ENCODE measurements at regions not wholly inside any gene's neighbourhood (a gene's known extent, or its start where the extent isn't known, plus 50 kb on each side); places are given as distances from the start of the nearest gene placed in this dataset.

DNA sequence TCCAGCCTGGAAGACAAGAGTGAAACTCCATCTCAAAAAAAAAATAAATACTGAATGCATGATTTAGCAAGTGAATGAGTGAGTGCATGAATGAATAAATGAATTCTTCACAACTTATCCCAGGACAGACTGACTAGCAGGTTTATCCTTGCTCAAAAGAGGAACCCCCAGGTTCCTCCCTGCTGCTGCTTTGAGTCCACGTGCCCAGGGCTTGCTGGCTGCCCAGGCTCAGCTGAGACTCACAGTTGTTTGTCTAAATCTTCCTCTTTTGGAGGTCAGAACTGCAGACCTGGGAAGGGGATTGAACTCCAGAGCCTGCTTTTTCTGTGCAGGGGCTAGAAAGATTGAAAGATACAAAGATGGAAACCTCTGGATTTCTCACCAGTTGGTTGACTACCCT lies 117.4 kb upstream of the TMEM45B start:
- H3K4me3 ChIP-seq (ENCODE audit: control insufficient read depth, low read depth, low read length): no peak overlapping the region
- no peak for DNase-seq (ENCODE audit: low read depth)
- no peak for TF ChIP-seq CTCF (conservative IDR thresholded peaks at IDR 0.05; ENCODE audit: control insufficient read depth, insufficient read depth, low read depth, low read length)

DNA sequence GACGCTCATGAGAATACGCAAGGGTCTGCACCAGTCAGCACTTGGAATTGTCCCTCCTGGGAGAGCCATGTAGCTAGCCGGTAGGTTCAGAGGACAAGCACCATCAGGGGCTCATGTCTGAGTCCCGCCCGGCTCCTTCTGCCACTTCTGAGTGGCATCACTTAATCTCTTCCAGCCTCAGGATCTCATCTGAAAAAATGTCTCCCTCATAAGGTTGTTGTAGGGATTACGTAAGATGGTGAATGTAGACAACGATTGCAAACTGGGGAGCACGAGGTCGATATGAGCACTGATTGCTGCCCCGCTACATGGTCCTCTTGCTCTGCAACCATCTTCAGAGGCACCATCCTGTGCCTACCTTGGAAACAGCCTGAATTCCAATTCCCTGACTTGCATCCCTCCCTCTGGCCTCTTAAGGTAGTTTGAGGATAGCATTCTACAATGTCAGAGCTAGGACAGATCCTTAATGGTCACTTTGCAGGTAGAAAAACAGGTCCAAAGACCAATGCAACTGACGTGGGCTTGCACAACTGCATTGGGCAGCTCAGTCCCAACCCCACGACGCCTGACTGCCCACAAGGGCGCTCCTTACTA lies 115.8 kb upstream of the TMEM45B start:
- DNase-seq (ENCODE audit: low read depth): no peak
- no peak overlapping the region for H3K4me3 ChIP-seq (ENCODE audit: control insufficient read depth, low read depth, low read length)
- no peak for TF ChIP-seq CTCF (conservative IDR thresholded peaks at IDR 0.05; ENCODE audit: control insufficient read depth, insufficient read depth, low read depth, low read length)

GRCh38 chr11:129700701-129701100 lies 114.9 kb upstream of the TMEM45B start:
- TF ChIP-seq CTCF (conservative IDR thresholded peaks at IDR 0.05; ENCODE audit: control insufficient read depth, insufficient read depth, low read depth, low read length): no peak
- H3K4me3 ChIP-seq (ENCODE audit: control insufficient read depth, low read depth, low read length): no peak overlapping the region
- no peak for DNase-seq (ENCODE audit: low read depth)

GRCh38 chr11:129701706-129702105 lies 113.9 kb upstream of the TMEM45B start:
- DNase-seq (ENCODE audit: low read depth): no peak
- H3K4me3 ChIP-seq (ENCODE audit: control insufficient read depth, low read depth, low read length): no peak overlapping the region
- no peak for TF ChIP-seq CTCF (conservative IDR thresholded peaks at IDR 0.05; ENCODE audit: control insufficient read depth, insufficient read depth, low read depth, low read length)

DNA sequence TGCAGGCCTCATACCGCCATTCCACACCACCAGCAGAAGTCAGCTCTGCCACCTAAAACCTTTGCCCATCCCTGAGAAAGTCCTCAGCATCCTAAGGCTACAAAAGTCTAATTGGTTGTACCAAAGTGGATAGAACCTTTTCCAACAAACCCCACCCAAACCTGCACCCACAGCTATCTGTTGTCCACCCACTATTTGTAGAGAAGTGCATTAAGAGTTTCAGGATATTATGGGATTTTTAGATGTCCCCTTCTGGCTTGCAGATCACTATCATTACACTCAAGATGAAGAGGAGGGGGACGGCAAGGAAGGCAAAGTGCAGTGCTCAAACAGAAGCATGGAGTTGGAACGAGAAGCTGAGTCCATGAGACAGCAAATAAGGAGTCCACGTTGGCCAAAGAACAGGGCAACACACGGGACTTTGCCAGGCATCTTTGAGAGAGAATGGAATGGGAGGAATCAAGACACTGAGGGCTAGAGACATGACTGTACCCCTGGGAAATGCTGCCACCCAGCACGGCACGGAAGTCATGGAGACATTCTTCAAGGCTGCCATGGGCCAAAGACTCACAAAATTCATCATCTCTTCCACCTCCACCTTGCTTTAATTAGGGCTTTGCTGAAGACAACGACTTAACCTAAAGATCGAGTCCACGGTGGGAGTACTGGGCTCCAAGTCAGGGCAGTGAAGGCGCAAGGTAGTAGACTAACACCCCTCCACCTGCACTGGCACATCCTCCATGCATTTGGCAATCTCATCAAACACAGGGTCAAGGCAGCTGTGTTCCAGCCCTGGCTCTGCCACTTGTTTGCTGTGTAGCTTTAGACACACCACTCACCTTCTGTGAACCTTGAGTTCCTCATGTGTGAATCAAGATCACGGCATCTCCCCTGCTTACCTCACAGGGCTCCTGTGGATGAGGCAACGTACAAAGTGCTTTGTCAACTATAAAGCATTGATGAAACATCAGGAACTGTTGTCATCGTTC lies 112.9 kb upstream of the TMEM45B start:
- no peak for DNase-seq (ENCODE audit: low read depth)
- no peak overlapping the region for H3K4me3 ChIP-seq (ENCODE audit: control insufficient read depth, low read depth, low read length)
- no peak for TF ChIP-seq CTCF (conservative IDR thresholded peaks at IDR 0.05; ENCODE audit: control insufficient read depth, insufficient read depth, low read depth, low read length)

DNA sequence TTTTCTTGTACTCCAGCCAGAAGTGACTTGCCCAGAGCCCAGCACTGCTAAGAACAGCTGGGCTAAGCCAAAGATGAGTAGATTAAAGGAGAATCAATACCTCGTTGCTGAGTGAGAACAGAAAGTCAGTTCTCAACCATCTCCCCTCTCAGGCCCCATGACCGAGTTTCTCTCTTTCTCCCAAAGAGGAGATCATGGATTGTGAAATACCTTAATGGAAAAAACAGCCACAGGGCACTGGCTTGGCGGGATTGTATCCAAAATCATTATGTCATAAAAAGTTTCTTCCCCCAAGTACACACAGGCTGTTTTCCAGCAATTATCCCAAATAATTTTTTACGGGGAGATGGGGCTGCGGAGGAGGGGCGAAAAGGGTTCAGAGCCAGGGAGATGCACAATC lies 111.8 kb upstream of the TMEM45B start:
- no peak overlapping the region for H3K4me3 ChIP-seq (ENCODE audit: control insufficient read depth, low read depth, low read length)
- no peak for TF ChIP-seq CTCF (conservative IDR thresholded peaks at IDR 0.05; ENCODE audit: control insufficient read depth, insufficient read depth, low read depth, low read length)
- peak; percentile 13 for DNase-seq (ENCODE audit: low read depth)
